AG04449 (cell line): ENCODE measurements at regions not wholly inside any gene's neighbourhood (a gene's known extent, or its start where the extent isn't known, plus 50 kb on each side); places are given as distances from the start of the nearest gene placed in this dataset.

Source experiments
- CTCF ChIA-PET: fragments of 350-600 bp; formaldehyde crosslinking; extraction: SDS; loops from one replicate; lab custom pipeline; 2021; ENCODE audit warnings: antibody characterized with exemption; lab: Yijun Ruan, JAX
- POLR2A ChIA-PET: fragments of 400-600, 350-600 bp; formaldehyde crosslinking; extraction: SDS; loops from one replicate; lab custom pipeline; 2020; ENCODE audit warnings: antibody characterized with exemption, inconsistent platforms; lab: Yijun Ruan, JAX
- DNase-seq: peaks from one replicate; pipeline ENCODE4 v3.0.0-alpha.2; 2010; ENCODE audit warnings: low read depth, low spot score
- H3K4me3 ChIP-seq: 2 replicates; pipeline ENCODE4 v1.5.1; 2011; ENCODE audit warnings: low read depth, mild to moderate bottlenecking, control low read depth, low read length
- TF ChIP-seq, protein P1 (sequence below): IDR thresholded peaks from one replicate; pipeline ENCODE4 v1.5.1; 2011; ENCODE audit warnings: mild to moderate bottlenecking, moderate library complexity, low read length, control low read depth, inconsistent platforms; ENCODE audit not compliant: insufficient read depth; ENCODE audit errors: missing control alignments

- no peak for DNase-seq
- no peak overlapping the region for H3K4me3 ChIP-seq
- CTCF ChIA-PET, result no interaction called here
- TF ChIP-seq, protein P1, sequence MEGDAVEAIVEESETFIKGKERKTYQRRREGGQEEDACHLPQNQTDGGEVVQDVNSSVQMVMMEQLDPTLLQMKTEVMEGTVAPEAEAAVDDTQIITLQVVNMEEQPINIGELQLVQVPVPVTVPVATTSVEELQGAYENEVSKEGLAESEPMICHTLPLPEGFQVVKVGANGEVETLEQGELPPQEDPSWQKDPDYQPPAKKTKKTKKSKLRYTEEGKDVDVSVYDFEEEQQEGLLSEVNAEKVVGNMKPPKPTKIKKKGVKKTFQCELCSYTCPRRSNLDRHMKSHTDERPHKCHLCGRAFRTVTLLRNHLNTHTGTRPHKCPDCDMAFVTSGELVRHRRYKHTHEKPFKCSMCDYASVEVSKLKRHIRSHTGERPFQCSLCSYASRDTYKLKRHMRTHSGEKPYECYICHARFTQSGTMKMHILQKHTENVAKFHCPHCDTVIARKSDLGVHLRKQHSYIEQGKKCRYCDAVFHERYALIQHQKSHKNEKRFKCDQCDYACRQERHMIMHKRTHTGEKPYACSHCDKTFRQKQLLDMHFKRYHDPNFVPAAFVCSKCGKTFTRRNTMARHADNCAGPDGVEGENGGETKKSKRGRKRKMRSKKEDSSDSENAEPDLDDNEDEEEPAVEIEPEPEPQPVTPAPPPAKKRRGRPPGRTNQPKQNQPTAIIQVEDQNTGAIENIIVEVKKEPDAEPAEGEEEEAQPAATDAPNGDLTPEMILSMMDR, result no peak
- POLR2A ChIA-PET, result no interaction called here
Observed at GRCh38 chr6:115612216-115612615, 448.5 kb downstream of the FRK start.

DNA sequence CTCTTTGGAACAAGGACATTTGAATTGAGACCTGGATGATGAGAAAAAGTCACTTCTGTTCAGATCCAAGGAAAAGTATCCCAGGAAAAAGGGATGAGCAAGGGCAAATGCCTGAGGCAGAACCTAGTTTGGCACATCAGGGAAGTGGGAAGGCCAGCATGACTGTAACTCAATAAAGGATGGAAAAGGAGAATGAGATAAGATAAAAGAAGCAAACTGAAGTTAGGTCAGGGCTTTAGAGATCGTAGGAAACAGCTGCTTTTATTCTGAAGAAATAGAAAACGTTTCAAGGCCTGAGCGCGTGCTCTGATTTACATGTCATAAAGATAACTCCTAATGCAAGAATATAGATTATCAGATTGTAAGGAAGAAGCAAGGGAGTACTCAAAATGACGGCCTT is 450.0 kb downstream of the FRK start:
- CTCF ChIA-PET, result no interaction called here
- POLR2A ChIA-PET, result no interaction called here
- H3K4me3 ChIP-seq, result no peak overlapping the region
- DNase-seq, result no peak
- TF ChIP-seq, protein P1, result no peak

DNA sequence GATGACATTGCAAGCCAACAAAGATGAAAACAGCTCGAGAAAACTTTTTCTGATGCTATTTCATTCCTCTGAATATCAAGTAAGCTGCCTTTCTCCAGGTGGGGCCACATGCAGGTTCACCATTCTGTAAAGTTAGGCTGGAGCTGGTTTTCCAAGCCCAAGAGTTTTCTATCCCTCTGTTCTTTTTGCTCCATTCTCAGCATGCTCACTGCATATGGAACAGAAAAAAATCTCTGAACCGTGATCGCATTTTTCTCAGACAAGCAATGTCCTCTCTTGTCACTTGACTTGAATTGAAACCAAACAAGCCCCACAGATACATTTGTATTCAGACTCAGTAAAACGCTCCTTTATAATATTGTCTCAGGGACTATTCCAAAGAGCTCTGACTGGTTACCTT is 451.6 kb downstream of the FRK start:
- DNase-seq, result no peak
- POLR2A ChIA-PET, result no interaction called here
- CTCF ChIA-PET, result no interaction called here
- H3K4me3 ChIP-seq, result no peak overlapping the region
- TF ChIP-seq, protein P1, result no peak

DNA sequence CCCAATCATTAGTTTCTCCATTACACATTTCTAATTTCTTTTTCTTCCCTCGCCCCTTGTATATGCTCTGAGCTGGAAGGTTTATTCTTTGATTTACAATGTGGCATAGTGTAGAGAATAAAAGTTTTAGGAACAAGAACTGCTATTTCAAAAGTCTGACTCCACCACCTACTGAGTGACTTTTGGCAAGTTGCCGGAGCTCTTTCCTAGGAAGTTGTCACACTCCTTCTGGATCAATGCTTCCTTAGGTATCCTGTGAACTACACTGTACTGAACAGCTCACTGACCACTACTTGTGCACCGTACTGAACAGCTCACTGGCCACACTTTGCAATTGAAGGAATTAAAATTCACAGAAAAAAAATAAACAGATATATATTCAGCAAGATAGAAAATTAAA is 458.2 kb downstream of the FRK start:
- no peak overlapping the region for H3K4me3 ChIP-seq
- ChIA-PET POLR2A (no interaction called here), CTCF (no interaction called here)
- TF ChIP-seq, protein P1, result no peak
- no peak for DNase-seq

DNA sequence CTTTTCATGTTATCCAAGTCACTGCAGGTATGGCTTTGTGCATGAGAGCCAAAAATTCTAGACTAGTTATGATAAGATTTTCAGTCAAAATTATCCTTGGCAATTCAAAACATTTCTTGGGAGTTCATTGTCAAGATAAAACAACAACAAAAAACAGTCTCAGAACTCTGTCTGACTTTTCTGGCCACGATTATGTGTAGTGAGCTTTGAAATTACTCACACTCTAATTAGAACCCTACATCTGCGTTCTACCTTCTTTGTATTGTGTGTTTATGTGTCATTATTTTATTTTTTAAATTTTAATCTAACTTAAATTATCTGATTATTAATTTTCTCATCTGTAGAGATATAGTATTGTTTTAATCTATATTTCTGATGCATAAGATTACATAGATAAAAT is 459.2 kb downstream of the FRK start:
- POLR2A ChIA-PET, result no interaction called here
- TF ChIP-seq, protein P1, result no peak
- CTCF ChIA-PET, result no interaction called here

GRCh38 chr6:115601064-115601463 is 459.6 kb downstream of the FRK start:
- TF ChIP-seq, protein P1, result no peak
- no peak overlapping the region for H3K4me3 ChIP-seq
- ChIA-PET POLR2A (no interaction called here), CTCF (no interaction called here)
- no peak for DNase-seq

More for the DNA sequence above, 459.2 kb downstream of the FRK start:
- no peak for DNase-seq
- no peak overlapping the region for H3K4me3 ChIP-seq
